ENCODE measurements at regions not wholly inside any gene's neighbourhood (a gene's known extent, or its start where the extent isn't known, plus 50 kb on each side); places are given as distances from the start of the nearest gene placed in this dataset.

DNA sequence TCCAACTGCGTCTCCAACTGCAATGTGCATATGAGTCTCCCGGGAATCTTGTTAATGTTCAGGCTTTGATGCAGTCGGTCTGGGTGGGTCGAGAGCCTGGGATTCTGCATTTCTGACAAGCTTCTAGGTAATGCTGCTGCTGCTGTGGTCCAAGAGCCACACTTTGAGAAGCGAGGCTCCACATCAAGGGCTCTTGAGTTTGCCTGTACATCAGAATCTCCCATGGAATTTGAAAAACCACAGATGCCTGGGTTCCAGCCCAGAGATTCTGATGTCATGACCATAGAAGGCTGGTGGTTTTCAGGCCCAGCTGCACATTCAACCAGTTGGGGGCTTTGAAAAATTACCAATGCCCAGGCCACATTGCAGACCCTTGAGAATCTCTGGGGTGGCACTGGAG, 93.9 kb upstream of the TARDBP start:
- no peak overlapping the region for H3K14ac ChIP-seq (ENCODE audit: insufficient read length)
- H2BK5ac ChIP-seq (ENCODE audit: low read depth, low read length): no peak overlapping the region
- H3K4ac ChIP-seq (replicated peaks; ENCODE audit: insufficient read length, low read depth, low read length): no peak overlapping the region
- DNase-seq (ENCODE audit: low read depth in 1 of 2, low spot score in 2 of 2) (no peak), FAIRE-seq (no peak)
- H3K79me2 ChIP-seq (ENCODE audit: control insufficient read depth in 1 of 2, insufficient read depth in 2 of 2, low read length in 2 of 2): no peaks in the 10 kb centered on the region
- H3K4me3 ChIP-seq (ENCODE audit: extremely low read depth in 1 of 4, insufficient read depth in 2 of 4, low read depth in 3 of 4, low read length in 4 of 4): no peak overlapping the region
- POLR2A ChIA-PET (ENCODE audit: partially characterized antibody): no interaction called here
- CTCF ChIA-PET (ENCODE audit: partially characterized antibody): interaction anchor here (1.5 to 3.2 kb wide), 3 partner anchors 9 to 85 kb away, joined by 3 to 23 read pairs (median 6); no protein-coding TSS in a partner anchor
- H3K27ac ChIP-seq (ENCODE audit: low read depth, low read length): no peak overlapping the region
- H3K18ac ChIP-seq (ENCODE audit: extremely low read depth, low read length): no peak overlapping the region
- no peak overlapping the region for H4K8ac ChIP-seq (ENCODE audit: extremely low read depth, insufficient read depth, low read length)
- no peaks in the 10 kb centered on the region for H3K23me2 ChIP-seq (ENCODE audit: low read depth, low read length)
- no peak overlapping the region for H4K91ac ChIP-seq (replicated peaks; ENCODE audit: insufficient read length, low read length)
- H4K20me1 ChIP-seq (replicated peaks in 1 of 2; ENCODE audit: control insufficient read depth in 1 of 2, insufficient read depth in 2 of 2, low read length in 2 of 2): no peaks in the 10 kb centered on the region
- no peaks in the 10 kb centered on the region for H3K9me3 ChIP-seq (ENCODE audit: insufficient read depth in 2 of 2, low read depth in 1 of 2, low read length in 1 of 2)
- no peak overlapping the region for H2BK20ac ChIP-seq (ENCODE audit: low read length)
- no peaks in the 10 kb centered on the region for H3K27me3 ChIP-seq (replicated peaks in 1 of 4; ENCODE audit: control insufficient read depth in 3 of 4, extremely low read depth in 1 of 4, insufficient read depth in 3 of 4, low read length in 3 of 4)
- no peaks in the 10 kb centered on the region for H3K36me3 ChIP-seq (ENCODE audit: control insufficient read depth in 2 of 4, insufficient read depth in 4 of 4, low read length in 3 of 4)
- H2AK5ac ChIP-seq (ENCODE audit: low read depth, low read length): no peak overlapping the region
- no peak overlapping the region for H2BK12ac ChIP-seq (ENCODE audit: low read depth, low read length)
- no peaks in the 10 kb centered on the region; a peak in 1 of 7 replicates for H3K4me1 ChIP-seq (replicated peaks in 1 of 4; ENCODE audit: control insufficient read depth in 3 of 4, insufficient read depth in 4 of 4, low read length in 3 of 4)
- no peak overlapping the region for H3K23ac ChIP-seq (ENCODE audit: insufficient read length)
- no peaks in the 10 kb centered on the region for H3K79me1 ChIP-seq (ENCODE audit: low read depth, low read length)
- no peak overlapping the region for H2AFZ ChIP-seq (ENCODE audit: low read length)
- no peak overlapping the region for H2BK15ac ChIP-seq (ENCODE audit: low read length)
- WGBS, 2 experiments (ENCODE audit: extremely low coverage in 1 of 2, insufficient coverage in 1 of 2, insufficient read length in 1 of 2, insufficient replicate concordance in 2 of 2, low coverage in 1 of 2, low lambda C conversion rate in 2 of 2, missing lambda C conversion rate in 1 of 2): 88% methylated on average over 5 of the region's 5 CpGs; no CpG with 5 or more reads in 1 of the 2 experiments
- no peak overlapping the region for H3K4me2 ChIP-seq (ENCODE audit: insufficient read depth in 1 of 2, low read depth in 2 of 2, low read length in 2 of 2)
- H4K5ac ChIP-seq (ENCODE audit: insufficient read length, low read depth, low read length): no peak overlapping the region
- H2BK120ac ChIP-seq (replicated peaks; ENCODE audit: low read depth, low read length): no peak overlapping the region
- H3K9ac ChIP-seq (replicated peaks in 1 of 4; ENCODE audit: extremely low read depth in 1 of 4, low read depth in 3 of 4, low read length in 3 of 4): no peak overlapping the region
- no peak overlapping the region for H3K56ac ChIP-seq (replicated peaks; ENCODE audit: insufficient read length, low read depth, low read length)
- TF ChIP-seq CEBPB (IDR thresholded peaks at IDR 0.05; ENCODE audit: low read depth, low read length): no peak
- no peak for TF ChIP-seq TAF1 (IDR thresholded peaks at IDR 0.05; ENCODE audit: low read depth, low read length)

Data from H1 (cell line).